HepG2 (cell line): ENCODE measurements at regions not wholly inside any gene's neighbourhood (a gene's known extent, or its start where the extent isn't known, plus 50 kb on each side); places are given as distances from the start of the nearest gene placed in this dataset.

ENCODE experiments used
- ATAC-seq: fragments of 200-7000 bp; cut with Tn5 transposase; 3 replicates; pipeline ENCODE4 v1.9.1; 2020; ENCODE audit warnings: mild to moderate bottlenecking, moderate library complexity
- BruUV-seq: library from RNA; stranded (reverse); fragments of 400-500 nt; replicated peaks from 2 replicates; lab custom pipeline; 2021; lab: Mats Ljungman, UMichigan
- CTCF ChIA-PET: fragments of 300-600 bp; formaldehyde crosslinking; extraction: SDS; loops from one replicate; lab custom pipeline; 2021; ENCODE audit warnings: low total read pairs, inconsistent platforms, low intra/inter-chr PET ratio; lab: Yijun Ruan, JAX
- POLR2A ChIA-PET: fragments of 350-600 bp; sonication (Branson Sonifier 250); formaldehyde crosslinking; loops from one replicate; lab custom pipeline; 2020; ENCODE audit warnings: antibody characterized with exemption, inconsistent platforms; lab: Yijun Ruan, JAX
- DNase-seq: peaks from one replicate; pipeline ENCODE4 v3.0.0-alpha.2; 2015; ENCODE audit warnings: low spot score
- FAIRE-seq: peaks from 3 replicates; lab custom pipeline; 2011; peaks lifted over from hg19 to GRCh38; lab: Jason Lieb, UNC
- H2AFZ ChIP-seq: one replicate; pipeline ENCODE4 v1.6.1; 2011; ENCODE audit warnings: low read length, inconsistent platforms
- H3K27ac ChIP-seq: fragments of 300-600 bp; 3 replicates; pipeline ENCODE4 v1.8.0; 2011; ENCODE audit warnings: mixed run types, mild to moderate bottlenecking, mixed read lengths, low read length, inconsistent platforms; ENCODE audit not compliant: insufficient read depth; ENCODE audit errors: extremely low read length
- H3K27me3 ChIP-seq, 2 experiments: fragments of 200-600 bp in 1 of 2; 2 replicates in 1 of 2; 3 replicates in 1 of 2; pipeline versions ENCODE4 v1.6.0 to v1.8.0; 2011; ENCODE audit warnings: low read length in 2 of 2, mild to moderate bottlenecking in 2 of 2, moderate library complexity in 2 of 2, inconsistent platforms in 1 of 2; ENCODE audit not compliant: insufficient read depth in 2 of 2, control insufficient read depth in 1 of 2
- H3K36me3 ChIP-seq, 2 experiments: fragments of 200-600 bp in 1 of 2; replicated peaks in 1 of 2; 2 replicates in 1 of 2; 3 replicates in 1 of 2; pipeline versions ENCODE4 v1.5.1 to v1.8.0; 2011; ENCODE audit warnings: low read length in 2 of 2, inconsistent platforms in 1 of 2; ENCODE audit not compliant: insufficient read depth in 2 of 2, control insufficient read depth in 1 of 2
- H3K4me1 ChIP-seq: 2 replicates; pipeline ENCODE4 v1.5.1; 2012; ENCODE audit warnings: low read length, inconsistent platforms; ENCODE audit not compliant: insufficient read depth
- H3K4me2 ChIP-seq: 2 replicates; pipeline ENCODE4 v1.6.0; 2011; ENCODE audit warnings: low read depth, low read length, inconsistent platforms
- H3K4me3 ChIP-seq, 3 experiments: fragments of 200-600 bp in 1 of 3; sonication (generic), shearing (Covaris generic) in 1 of 3; replicated peaks in 1 of 3; 2 replicates each; pipeline ENCODE4 v1.5.1; 2011 to 2016; ENCODE audit warnings: low read length in 3 of 3, inconsistent platforms in 2 of 3, low read depth in 2 of 3, mild to moderate bottlenecking in 2 of 3, control low read depth in 1 of 3, mixed read lengths in 1 of 3; ENCODE audit not compliant: insufficient read depth in 1 of 3
- H3K79me2 ChIP-seq: one replicate; pipeline ENCODE4 v1.6.1; 2011; ENCODE audit warnings: low read length, inconsistent platforms; ENCODE audit not compliant: insufficient read depth
- H3K9ac ChIP-seq: 2 replicates; pipeline ENCODE4 v1.6.0; 2011; ENCODE audit warnings: mild to moderate bottlenecking, low read depth, low read length, inconsistent platforms; ENCODE audit not compliant: insufficient read depth
- H3K9me3 ChIP-seq: 2 replicates; pipeline ENCODE4 v1.5.1; 2012; ENCODE audit warnings: mild to moderate bottlenecking, low read length
- H4K20me1 ChIP-seq: 2 replicates; pipeline ENCODE4 v1.6.0; 2011; ENCODE audit warnings: inconsistent platforms, mild to moderate bottlenecking, low read length, moderate library complexity; ENCODE audit not compliant: insufficient read depth
- GTF3A ChIP-seq: sonication (generic); formaldehyde crosslinking; conservative IDR thresholded peaks from 2 replicates; pipeline ENCODE4 v1.4.0; 2020; ENCODE audit warnings: mild to moderate bottlenecking, missing genetic modification reagents
- MTA3 ChIP-seq: sonication (generic); formaldehyde crosslinking; IDR thresholded peaks from 2 replicates; pipeline ENCODE4 v1.4.0; 2020; ENCODE audit warnings: missing genetic modification reagents
- RAD51 ChIP-seq: fragments of 450-650 bp; IDR thresholded peaks from 2 replicates; pipeline ENCODE4 v1.6.1; 2016; ENCODE audit warnings: borderline replicate concordance
- ZBTB38 ChIP-seq: sonication (generic); formaldehyde crosslinking; IDR thresholded peaks from 2 replicates; pipeline ENCODE4 v1.5.1; 2020; ENCODE audit warnings: mild to moderate bottlenecking, missing genetic modification reagents
- ZNF430 ChIP-seq: sonication (generic); formaldehyde crosslinking; IDR thresholded peaks from 2 replicates; pipeline ENCODE4 v1.9.0; 2021; ENCODE audit warnings: mild to moderate bottlenecking, missing genetic modification reagents
- ZNF607 ChIP-seq: sonication (generic); formaldehyde crosslinking; IDR thresholded peaks from 2 replicates; pipeline ENCODE4 v1.5.1; 2020; ENCODE audit warnings: missing genetic modification reagents, mild to moderate bottlenecking, borderline replicate concordance
- ZNF614 ChIP-seq: IDR thresholded peaks from 2 replicates; pipeline ENCODE4 v1.6.1; 2018; ENCODE audit warnings: missing biosample characterization, missing genetic modification reagents, inconsistent platforms, borderline replicate concordance
- ZNF773 ChIP-seq: sonication (generic); formaldehyde crosslinking; IDR thresholded peaks from 2 replicates; pipeline ENCODE4 v1.4.0; 2020; ENCODE audit warnings: missing genetic modification reagents, borderline replicate concordance
- WGBS: methylation state at CpG from one replicate; pipeline ENCODE4 v1.1.6; 2017; ENCODE audit warnings: low lambda C conversion rate; 5-methylcytosine and 5-hydroxymethylcytosine counted together
- in situ Hi-C: cut with HindIII; loops from 2 replicates; pipeline ENCODE4 v1.10.0; 2017; ENCODE audit warnings: low pct_unique_long_range_greater_than_20kb; ENCODE audit not compliant: extremely low pct_ligation_motif_present
- intact Hi-C: fragments of 100-400 bp; cut with micrococcal nuclease; formaldehyde crosslinking; loops from one replicate; pipeline ENCODE4 v1.10.0; 2022; ENCODE audit not compliant: unreplicated experiment
- TF ChIP-seq, protein P1 (sequence below): sonication (generic); formaldehyde crosslinking; IDR thresholded peaks from 2 replicates; pipeline ENCODE4 v1.4.0; 2020; ENCODE audit warnings: low read depth, mild to moderate bottlenecking, missing genetic modification reagents
- TF ChIP-seq, protein P2 (sequence below): sonication (generic); formaldehyde crosslinking; IDR thresholded peaks from 2 replicates; pipeline ENCODE4 v1.4.0; 2020; ENCODE audit warnings: missing genetic modification reagents, low read depth, mild to moderate bottlenecking, borderline replicate concordance
- TF ChIP-seq, protein P3 (sequence below): sonication (generic); formaldehyde crosslinking; IDR thresholded peaks from 2 replicates; pipeline ENCODE4 v1.8.1; 2022; ENCODE audit warnings: low read depth, mild to moderate bottlenecking, missing genetic modification reagents
- TF ChIP-seq, protein P4 (sequence below): sonication (generic); formaldehyde crosslinking; IDR thresholded peaks from 2 replicates; pipeline ENCODE4 v1.5.1; 2020; ENCODE audit warnings: missing genetic modification reagents, mild to moderate bottlenecking, borderline replicate concordance

DNA sequence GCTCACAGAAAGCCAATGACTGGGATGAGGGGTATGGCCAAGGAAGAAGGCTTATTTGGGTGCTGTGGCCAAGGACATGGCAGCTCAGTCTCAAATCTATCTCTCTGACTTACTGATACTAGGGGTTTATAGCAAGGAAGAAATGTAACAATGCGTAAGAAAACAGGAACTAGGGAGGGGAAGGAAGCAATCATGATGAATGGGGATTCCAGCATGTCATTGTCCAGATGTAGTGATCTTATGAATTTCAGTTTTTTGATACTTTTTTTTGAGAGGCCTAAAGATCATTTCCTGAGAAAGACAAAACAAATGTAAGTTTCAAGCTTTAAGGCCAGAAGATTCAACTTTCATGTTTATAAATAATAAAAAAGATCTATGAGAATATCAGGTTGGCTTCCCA lies 298.6 kb upstream of the FAM98A start:
- no peak overlapping the region for H3K4me2 ChIP-seq
- H3K27ac ChIP-seq, result no peak overlapping the region
- BruUV-seq, result no TSS peak
- ChIA-PET CTCF (no interaction called here), POLR2A (no interaction called here)
- WGBS, result 63% methylated on average over 1 of the region's 1 CpG
- FAIRE-seq, result no peak
- H3K27me3 ChIP-seq, result no peaks in the 10 kb centered on the region
- no peak for ATAC-seq
- no peaks in the 10 kb centered on the region for H3K4me1 ChIP-seq
- H3K9ac ChIP-seq, result no peak overlapping the region
- H3K4me3 ChIP-seq, result no peak overlapping the region
- H3K9me3 ChIP-seq, result no peaks in the 10 kb centered on the region
- H2AFZ ChIP-seq, result no peak overlapping the region
- TF ChIP-seq, protein P1, sequence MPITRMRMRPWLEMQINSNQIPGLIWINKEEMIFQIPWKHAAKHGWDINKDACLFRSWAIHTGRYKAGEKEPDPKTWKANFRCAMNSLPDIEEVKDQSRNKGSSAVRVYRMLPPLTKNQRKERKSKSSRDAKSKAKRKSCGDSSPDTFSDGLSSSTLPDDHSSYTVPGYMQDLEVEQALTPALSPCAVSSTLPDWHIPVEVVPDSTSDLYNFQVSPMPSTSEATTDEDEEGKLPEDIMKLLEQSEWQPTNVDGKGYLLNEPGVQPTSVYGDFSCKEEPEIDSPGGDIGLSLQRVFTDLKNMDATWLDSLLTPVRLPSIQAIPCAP (CRISPR knock-in tag), result no peak
- TF ChIP-seq, protein P2, sequence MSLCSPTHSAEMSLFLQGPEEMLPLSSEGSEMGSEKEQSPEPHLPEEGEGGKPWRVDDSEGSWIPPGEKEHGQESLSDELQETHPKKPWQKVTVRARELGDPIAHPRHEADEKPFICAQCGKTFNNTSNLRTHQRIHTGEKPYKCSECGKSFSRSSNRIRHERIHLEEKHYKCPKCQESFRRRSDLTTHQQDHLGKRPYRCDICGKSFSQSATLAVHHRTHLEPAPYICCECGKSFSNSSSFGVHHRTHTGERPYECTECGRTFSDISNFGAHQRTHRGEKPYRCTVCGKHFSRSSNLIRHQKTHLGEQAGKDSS (CRISPR knock-in tag), result no peak
- no peaks in the 10 kb centered on the region for H3K36me3 ChIP-seq
- H3K79me2 ChIP-seq, result no peaks in the 10 kb centered on the region
- in situ Hi-C loops (no loop called here), intact Hi-C loops (no loop called here)
- no peaks in the 10 kb centered on the region for H4K20me1 ChIP-seq
- no peak for DNase-seq

DNA sequence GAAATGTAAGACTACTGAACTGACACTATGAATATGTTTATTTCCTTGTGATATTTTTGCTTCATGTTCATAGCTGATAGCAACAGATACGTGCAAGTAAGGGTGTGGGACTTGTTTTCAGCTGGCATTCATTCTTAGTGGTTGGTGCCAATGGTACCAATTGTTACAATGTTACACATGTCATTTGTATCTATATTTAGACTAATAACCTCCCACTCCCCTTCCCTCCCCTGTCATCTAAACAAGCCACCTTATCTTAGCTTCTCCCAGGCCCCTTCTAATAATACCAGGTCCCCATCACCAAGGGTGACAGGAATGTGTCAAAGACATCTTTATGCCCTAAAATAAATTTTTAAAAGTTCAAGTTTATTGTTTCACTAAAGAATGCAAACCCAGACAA lies 294.7 kb upstream of the FAM98A start:
- TF ChIP-seq, protein P3, sequence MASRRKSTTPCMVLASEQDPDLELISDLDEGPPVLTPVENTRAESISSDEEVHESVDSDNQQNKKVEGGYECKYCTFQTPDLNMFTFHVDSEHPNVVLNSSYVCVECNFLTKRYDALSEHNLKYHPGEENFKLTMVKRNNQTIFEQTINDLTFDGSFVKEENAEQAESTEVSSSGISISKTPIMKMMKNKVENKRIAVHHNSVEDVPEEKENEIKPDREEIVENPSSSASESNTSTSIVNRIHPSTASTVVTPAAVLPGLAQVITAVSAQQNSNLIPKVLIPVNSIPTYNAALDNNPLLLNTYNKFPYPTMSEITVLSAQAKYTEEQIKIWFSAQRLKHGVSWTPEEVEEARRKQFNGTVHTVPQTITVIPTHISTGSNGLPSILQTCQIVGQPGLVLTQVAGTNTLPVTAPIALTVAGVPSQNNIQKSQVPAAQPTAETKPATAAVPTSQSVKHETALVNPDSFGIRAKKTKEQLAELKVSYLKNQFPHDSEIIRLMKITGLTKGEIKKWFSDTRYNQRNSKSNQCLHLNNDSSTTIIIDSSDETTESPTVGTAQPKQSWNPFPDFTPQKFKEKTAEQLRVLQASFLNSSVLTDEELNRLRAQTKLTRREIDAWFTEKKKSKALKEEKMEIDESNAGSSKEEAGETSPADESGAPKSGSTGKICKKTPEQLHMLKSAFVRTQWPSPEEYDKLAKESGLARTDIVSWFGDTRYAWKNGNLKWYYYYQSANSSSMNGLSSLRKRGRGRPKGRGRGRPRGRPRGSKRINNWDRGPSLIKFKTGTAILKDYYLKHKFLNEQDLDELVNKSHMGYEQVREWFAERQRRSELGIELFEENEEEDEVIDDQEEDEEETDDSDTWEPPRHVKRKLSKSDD (CRISPR knock-in tag), result no peak
- TF ChIP-seq GTF3A (CRISPR knock-in tag) (no peak), ZNF430 (no peak), MTA3 (CRISPR knock-in tag) (no peak), RAD51 (no peak), ZNF614 (CRISPR knock-in tag) (no peak), ZBTB38 (CRISPR knock-in tag) (no peak), ZNF773 (no peak), ZNF607 (no peak)
- TF ChIP-seq, protein P4, sequence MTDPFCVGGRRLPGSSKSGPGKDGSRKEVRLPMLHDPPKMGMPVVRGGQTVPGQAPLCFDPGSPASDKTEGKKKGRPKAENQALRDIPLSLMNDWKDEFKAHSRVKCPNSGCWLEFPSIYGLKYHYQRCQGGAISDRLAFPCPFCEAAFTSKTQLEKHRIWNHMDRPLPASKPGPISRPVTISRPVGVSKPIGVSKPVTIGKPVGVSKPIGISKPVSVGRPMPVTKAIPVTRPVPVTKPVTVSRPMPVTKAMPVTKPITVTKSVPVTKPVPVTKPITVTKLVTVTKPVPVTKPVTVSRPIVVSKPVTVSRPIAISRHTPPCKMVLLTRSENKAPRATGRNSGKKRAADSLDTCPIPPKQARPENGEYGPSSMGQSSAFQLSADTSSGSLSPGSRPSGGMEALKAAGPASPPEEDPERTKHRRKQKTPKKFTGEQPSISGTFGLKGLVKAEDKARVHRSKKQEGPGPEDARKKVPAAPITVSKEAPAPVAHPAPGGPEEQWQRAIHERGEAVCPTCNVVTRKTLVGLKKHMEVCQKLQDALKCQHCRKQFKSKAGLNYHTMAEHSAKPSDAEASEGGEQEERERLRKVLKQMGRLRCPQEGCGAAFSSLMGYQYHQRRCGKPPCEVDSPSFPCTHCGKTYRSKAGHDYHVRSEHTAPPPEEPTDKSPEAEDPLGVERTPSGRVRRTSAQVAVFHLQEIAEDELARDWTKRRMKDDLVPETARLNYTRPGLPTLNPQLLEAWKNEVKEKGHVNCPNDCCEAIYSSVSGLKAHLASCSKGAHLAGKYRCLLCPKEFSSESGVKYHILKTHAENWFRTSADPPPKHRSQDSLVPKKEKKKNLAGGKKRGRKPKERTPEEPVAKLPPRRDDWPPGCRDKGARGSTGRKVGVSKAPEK (CRISPR knock-in tag), result no peak
- no TSS peak for BruUV-seq
- ChIA-PET POLR2A (no interaction called here), CTCF (no interaction called here)
- no peaks in the 10 kb centered on the region for H4K20me1 ChIP-seq
- FAIRE-seq (no peak), ATAC-seq (no peak), DNase-seq (no peak)
- H3K4me1 ChIP-seq, result no peaks in the 10 kb centered on the region
- intact Hi-C loops (no loop called here), in situ Hi-C loops (no loop called here)
- H3K79me2 ChIP-seq, result no peaks in the 10 kb centered on the region
- no peak overlapping the region for H3K9ac ChIP-seq
- H2AFZ ChIP-seq, result no peak overlapping the region
- WGBS, result 6% methylated on average over 1 of the region's 1 CpG
- H3K27ac ChIP-seq, result no peak overlapping the region
- H3K9me3 ChIP-seq, result no peaks in the 10 kb centered on the region
- H3K4me3 ChIP-seq, result no peak overlapping the region
- no peaks in the 10 kb centered on the region for H3K36me3 ChIP-seq
- H3K27me3 ChIP-seq, result no peaks in the 10 kb centered on the region
- H3K4me2 ChIP-seq, result no peak overlapping the region
